GM12892 (cell line): ENCODE measurements at regions not wholly inside any gene's neighbourhood (a gene's known extent, or its start where the extent isn't known, plus 50 kb on each side); places are given as distances from the start of the nearest gene placed in this dataset.

Experiments
- DNase-seq: peaks from one replicate; pipeline ENCODE4 v3.0.0; 2011; ENCODE audit not compliant: insufficient read length
- FAIRE-seq: peaks from 2 replicates; lab custom pipeline; 2011; peaks lifted over from hg19 to GRCh38; lab: Jason Lieb, UNC
- POLR2A ChIP-seq: IDR thresholded peaks from 2 replicates; pipeline ENCODE4 v1.6.1; 2011; ENCODE audit warnings: low read depth, low read length, control low read depth
- POLR2AphosphoS5 ChIP-seq: IDR thresholded peaks from 2 replicates; pipeline ENCODE4 v1.6.1; 2011; ENCODE audit warnings: low read depth, low read length, control low read depth
- TAF1 ChIP-seq: IDR thresholded peaks from 2 replicates; pipeline ENCODE4 v1.6.1; 2011; ENCODE audit warnings: low read depth, mild to moderate bottlenecking, control low read depth, low read length, borderline replicate concordance

GRCh38 chr1:191818198-191818597, 340.1 kb upstream of the RGS18 start:
- no peak for FAIRE-seq
- TF ChIP-seq POLR2A (no peak), TAF1 (no peak), POLR2AphosphoS5 (no peak)

DNA sequence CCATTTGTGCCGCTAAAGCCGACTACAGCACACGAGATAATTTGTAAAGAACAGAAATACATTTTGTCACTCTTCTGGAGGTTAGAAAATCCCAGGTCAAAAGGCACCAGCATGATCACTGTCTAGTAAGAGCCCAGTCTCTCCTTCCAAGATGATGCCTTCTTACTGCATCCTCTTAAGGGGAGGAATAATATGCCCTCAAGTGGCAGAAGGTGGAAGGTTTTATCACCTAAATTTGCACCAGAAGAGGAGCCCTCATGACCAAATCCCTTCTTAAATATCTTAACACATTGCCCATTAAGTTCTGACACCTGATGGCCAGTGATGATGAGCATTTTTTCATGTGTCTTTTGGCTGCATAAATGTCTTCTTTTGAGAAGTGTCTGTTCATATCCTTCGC, 326.7 kb upstream of the RGS18 start:
- no peak for DNase-seq
- TF ChIP-seq TAF1, result no peak
- TF ChIP-seq POLR2A, result no peak
- TF ChIP-seq POLR2AphosphoS5, result no peak
- no peak for FAIRE-seq

More at GRCh38 chr1:191818198-191818597, 340.1 kb upstream of the RGS18 start:
- no peak for DNase-seq

- TF ChIP-seq TAF1, result no peak
- TF ChIP-seq POLR2AphosphoS5, result no peak
- DNase-seq (no peak), FAIRE-seq (no peak)
Measured at GRCh38 chr1:191839891-191840290, 318.4 kb upstream of the RGS18 start.

DNA sequence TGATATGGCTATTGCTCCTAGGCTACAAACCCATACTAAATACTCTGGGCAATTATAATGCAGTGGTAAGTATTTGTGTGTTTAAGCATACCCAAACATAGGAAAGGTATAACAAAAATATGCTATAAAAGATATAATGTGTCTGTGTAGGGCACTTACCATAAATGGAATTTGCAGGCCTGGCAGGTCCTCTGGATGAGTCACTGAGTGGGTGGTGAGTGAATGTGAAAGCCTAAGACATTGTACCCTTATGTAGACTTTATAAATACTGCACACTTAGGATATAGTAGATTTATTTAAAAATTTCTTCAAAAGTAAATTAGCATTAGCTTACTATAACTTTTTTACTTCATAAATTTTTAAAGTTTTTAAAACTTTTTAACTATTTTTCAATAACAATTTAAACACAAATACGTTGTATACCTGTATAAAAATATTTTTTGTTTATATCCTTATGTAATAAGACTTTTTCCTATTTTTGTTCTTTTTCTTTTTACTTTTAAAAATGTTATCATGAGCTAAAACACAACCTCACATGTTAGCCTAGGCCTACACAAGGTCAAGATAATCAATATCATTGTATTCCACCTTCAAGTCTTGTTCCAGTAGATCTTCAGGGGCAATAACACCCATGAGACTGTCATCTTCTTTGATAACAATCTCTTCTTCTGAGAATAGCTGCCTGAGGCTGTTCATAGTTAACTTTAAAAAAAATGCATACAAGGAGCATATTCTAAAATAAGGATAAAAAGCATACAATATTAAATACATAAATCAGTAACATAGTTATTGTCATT, 306.3 kb upstream of the RGS18 start:
- DNase-seq (no peak), FAIRE-seq (no peak)
- no peak for TF ChIP-seq TAF1
- no peak for TF ChIP-seq POLR2AphosphoS5
- TF ChIP-seq POLR2A, result no peak

GRCh38 chr1:191852907-191853306, 305.4 kb upstream of the RGS18 start:
- TF ChIP-seq POLR2A (no peak), TAF1 (no peak), POLR2AphosphoS5 (no peak)
- no peak for DNase-seq
- no peak for FAIRE-seq

- no peak for DNase-seq
- TF ChIP-seq POLR2AphosphoS5 (no peak), TAF1 (no peak), POLR2A (no peak)
- no peak for FAIRE-seq
Measured at GRCh38 chr1:191857600-191857999, 300.7 kb upstream of the RGS18 start.

- DNase-seq (no peak), FAIRE-seq (no peak)
- no peak for TF ChIP-seq TAF1
- no peak for TF ChIP-seq POLR2A
- no peak for TF ChIP-seq POLR2AphosphoS5
Measured at GRCh38 chr1:191865479-191865878, 292.8 kb upstream of the RGS18 start.

DNA sequence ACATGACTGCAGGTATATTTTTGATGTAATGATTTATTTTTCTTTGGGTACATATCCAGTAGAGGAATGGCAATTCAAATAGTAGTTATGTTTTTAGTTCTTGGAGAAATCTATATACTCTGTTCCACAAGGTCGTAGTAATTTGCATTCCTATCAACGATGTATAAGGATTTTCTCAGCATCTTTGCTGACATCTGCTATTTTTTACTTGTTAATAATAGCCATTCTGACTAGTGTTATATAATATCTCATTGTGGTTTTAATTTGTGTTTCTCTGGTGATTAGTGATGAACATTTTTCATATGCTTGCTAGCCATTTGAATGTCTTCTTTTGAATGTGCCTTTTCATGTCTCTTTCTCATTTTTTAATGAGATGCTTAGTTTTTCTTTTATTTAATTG, 292.1 kb upstream of the RGS18 start:
- no peak for FAIRE-seq
- no peak for DNase-seq

DNA sequence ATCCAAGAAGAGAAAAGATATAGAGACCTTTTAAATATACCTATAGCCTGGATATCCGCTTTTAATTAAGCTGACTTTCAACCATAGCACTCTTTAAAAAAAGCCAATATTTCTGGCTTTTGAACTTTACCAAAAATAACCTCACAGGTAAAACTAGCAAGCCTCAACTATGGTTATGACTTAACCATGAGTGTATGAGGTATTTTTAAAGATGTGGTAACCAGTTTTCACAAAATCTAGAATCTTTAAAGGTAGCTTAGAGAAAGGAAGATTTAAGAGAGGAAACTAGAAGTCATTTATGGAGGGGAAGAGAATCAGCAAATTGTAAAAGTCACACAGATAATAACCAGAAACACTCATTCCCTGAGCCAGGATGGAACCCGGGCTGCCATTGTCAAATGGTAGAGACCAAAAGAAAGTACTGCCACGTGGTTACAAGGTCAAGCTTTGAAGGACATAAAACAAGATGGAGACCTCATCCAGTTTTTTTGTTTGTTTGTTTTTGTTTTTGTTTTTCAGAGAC, 288.4 kb upstream of the RGS18 start:
- no peak for DNase-seq
- peak; percentile 24 for FAIRE-seq
- TF ChIP-seq POLR2A, result no peak
- no peak for TF ChIP-seq POLR2AphosphoS5
- TF ChIP-seq TAF1, result no peak

More for the DNA sequence above, 292.1 kb upstream of the RGS18 start:
- TF ChIP-seq POLR2AphosphoS5, result no peak

GRCh38 chr1:191870490-191870889, 287.8 kb upstream of the RGS18 start:
- DNase-seq (no peak), FAIRE-seq (no peak)
- TF ChIP-seq POLR2A (no peak), TAF1 (no peak), POLR2AphosphoS5 (no peak)

DNA sequence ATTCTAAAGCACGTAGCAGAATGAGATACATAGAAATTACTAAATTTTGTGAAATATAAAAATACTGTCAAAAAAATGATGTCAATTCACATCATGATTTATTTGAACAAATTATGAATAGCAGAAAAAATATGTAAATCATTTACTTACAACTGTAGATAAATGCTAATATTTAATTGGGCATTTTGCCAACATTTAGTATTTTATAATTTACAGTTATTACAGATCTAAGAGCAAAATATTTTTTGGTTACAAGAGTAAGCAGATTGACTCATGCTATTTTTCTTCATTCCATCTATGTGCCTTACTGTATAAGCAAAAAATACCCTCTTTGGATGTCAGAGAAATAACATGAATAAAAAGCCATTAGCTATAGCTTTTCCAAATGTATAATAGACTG, 282.3 kb upstream of the RGS18 start:
- no peak for DNase-seq
- TF ChIP-seq TAF1 (no peak), POLR2AphosphoS5 (no peak), POLR2A (no peak)
- no peak for FAIRE-seq

DNA sequence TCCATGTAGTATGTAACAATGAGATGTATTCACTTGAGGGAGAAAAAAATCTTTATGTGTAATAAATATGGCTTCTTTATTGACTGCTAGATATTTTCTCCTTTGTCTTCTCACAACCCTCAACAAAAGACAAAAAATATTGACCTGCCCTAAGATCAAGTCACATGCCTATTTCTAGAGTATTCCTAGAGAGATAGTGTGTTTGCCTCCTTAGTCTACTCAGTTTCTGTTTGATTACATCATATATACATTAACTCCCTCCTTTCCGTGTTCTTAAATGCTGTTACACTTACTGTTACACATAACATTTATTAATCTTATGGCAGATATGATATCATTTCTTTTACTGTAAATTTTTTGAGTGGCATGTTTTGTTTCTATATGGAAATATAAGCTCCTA, 281.6 kb upstream of the RGS18 start:
- FAIRE-seq (peak; percentile 5), DNase-seq (no peak)
- TF ChIP-seq TAF1 (no peak), POLR2A (no peak), POLR2AphosphoS5 (no peak)
